HG03175 (cell line): ENCODE measurements at regions not wholly inside any gene's neighbourhood (a gene's known extent, or its start where the extent isn't known, plus 50 kb on each side); places are given as distances from the start of the nearest gene placed in this dataset.

Source experiments
- ATAC-seq: cut with Tn5 transposase; IDR thresholded peaks from one replicate; pipeline ENCODE4 v1.9.1; 2021; ENCODE audit warnings: mild to moderate bottlenecking, moderate library complexity; ENCODE audit not compliant: unreplicated experiment

GRCh38 chr14:101705733-101706508 is 55.6 kb upstream of the PPP2R5C start:
- no peak for ATAC-seq

GRCh38 chr14:101706509-101707067 is 54.9 kb upstream of the PPP2R5C start:
- ATAC-seq = no peak

GRCh38 chr14:101707068-101707842 is 54.3 kb upstream of the PPP2R5C start:
- ATAC-seq = no peak

- ATAC-seq = no peak
These were observed 53.5 kb upstream of the PPP2R5C start for GRCh38 chr14:101707863-101708620.

- ATAC-seq = no peak
These were observed 52.5 kb upstream of the PPP2R5C start for GRCh38 chr14:101708853-101709532.

- no peak for ATAC-seq
These were observed 52.0 kb upstream of the PPP2R5C start for GRCh38 chr14:101709533-101709881.

- no peak for ATAC-seq
These were observed 51.3 kb upstream of the PPP2R5C start for GRCh38 chr14:101709962-101710931.

- no peak for ATAC-seq
These were observed 50.3 kb upstream of the PPP2R5C start for GRCh38 chr14:101711041-101711856.
